HFFc6 (cell line): ENCODE measurements at regions not wholly inside any gene's neighbourhood (a gene's known extent, or its start where the extent isn't known, plus 50 kb on each side); places are given as distances from the start of the nearest gene placed in this dataset.

Experiments used
- DNase-seq: peaks from one replicate; pipeline ENCODE4 v3.0.0-alpha.2; 2018
- H3K27ac Mint-ChIP-seq: 2 replicates; pipeline ENCODE4 v1.8.0; 2020; ENCODE audit warnings: mild to moderate bottlenecking, mixed read lengths
- H3K27me3 Mint-ChIP-seq: 2 replicates; pipeline ENCODE4 v1.8.0; 2021; ENCODE audit warnings: mild to moderate bottlenecking, moderate library complexity, mixed read lengths; ENCODE audit not compliant: insufficient read depth
- H3K36me3 Mint-ChIP-seq: 2 replicates; pipeline ENCODE4 v1.8.0; 2021; ENCODE audit warnings: low read depth, mixed read lengths
- H3K4me1 Mint-ChIP-seq: 2 replicates; pipeline ENCODE4 v1.8.0; 2020; ENCODE audit warnings: low read depth, mixed read lengths
- H3K4me3 Mint-ChIP-seq: 2 replicates; pipeline ENCODE4 v1.8.0; 2020; ENCODE audit warnings: mild to moderate bottlenecking, moderate library complexity, mixed read lengths
- H3K9me3 Mint-ChIP-seq: 2 replicates; pipeline ENCODE4 v1.8.0; 2020; ENCODE audit warnings: mild to moderate bottlenecking, mixed read lengths
- CTCF ChIP-seq: fragments of 200-600 bp; sonication (generic); IDR thresholded peaks from 2 replicates; pipeline ENCODE4 v1.5.0; 2021; ENCODE audit warnings: antibody characterized with exemption, mild to moderate bottlenecking

GRCh38 chr13:34523406-34523805 lies 418.7 kb upstream of the NBEA start:
- no peak for DNase-seq
- Mint-ChIP-seq H3K27ac (no peak overlapping the region), H3K9me3 (no peaks in the 10 kb centered on the region; the same call in 1 of the 2 replicates), H3K27me3 (no peaks in the 10 kb centered on the region), H3K4me1 (no peaks in the 10 kb centered on the region), H3K36me3 (no peaks in the 10 kb centered on the region), H3K4me3 (no peak overlapping the region)
- no peak for TF ChIP-seq CTCF

GRCh38 chr13:34533941-34534340 lies 408.1 kb upstream of the NBEA start:
- Mint-ChIP-seq H3K4me1 (no peaks in the 10 kb centered on the region), H3K27me3 (peaks cover 5% of the 10 kb centered on the region; the same call in 1 of the 2 replicates), H3K9me3 (peaks cover 7% of the 10 kb centered on the region; the same call in 1 of the 2 replicates), H3K4me3 (no peak overlapping the region), H3K36me3 (no peaks in the 10 kb centered on the region), H3K27ac (no peak overlapping the region)
- no peak for DNase-seq
- no peak for TF ChIP-seq CTCF

- H3K36me3 Mint-ChIP-seq = no peaks in the 10 kb centered on the region
- no peak overlapping the region for H3K4me3 Mint-ChIP-seq
Observed at GRCh38 chr13:34542321-34542720, 399.7 kb upstream of the NBEA start.

GRCh38 chr13:34543836-34544235 lies 398.2 kb upstream of the NBEA start:
- Mint-ChIP-seq H3K27me3 (peaks cover 4% of the 10 kb centered on the region; the same call in 1 of the 2 replicates), H3K27ac (no peak overlapping the region), H3K36me3 (no peaks in the 10 kb centered on the region), H3K4me1 (no peaks in the 10 kb centered on the region), H3K4me3 (no peak overlapping the region), H3K9me3 (peaks cover 8% of the 10 kb centered on the region)
- TF ChIP-seq CTCF = no peak
- DNase-seq = no peak

More at GRCh38 chr13:34542321-34542720, 399.7 kb upstream of the NBEA start:
- DNase-seq = no peak
- no peak overlapping the region for H3K27ac Mint-ChIP-seq
- H3K27me3 Mint-ChIP-seq = no peaks in the 10 kb centered on the region; the same call in 1 of the 2 replicates
- H3K9me3 Mint-ChIP-seq = peaks cover 9% of the 10 kb centered on the region
- no peak for TF ChIP-seq CTCF
- H3K4me1 Mint-ChIP-seq = no peaks in the 10 kb centered on the region

- no peak for TF ChIP-seq CTCF
- Mint-ChIP-seq H3K4me3 (no peak overlapping the region), H3K27me3 (peaks cover 4% of the 10 kb centered on the region; the same call in 1 of the 2 replicates)
Observed at GRCh38 chr13:34545461-34545860, 396.6 kb upstream of the NBEA start.

More at GRCh38 chr13:34545461-34545860, 396.6 kb upstream of the NBEA start:
- Mint-ChIP-seq H3K27ac (no peak overlapping the region), H3K36me3 (no peaks in the 10 kb centered on the region), H3K4me1 (no peaks in the 10 kb centered on the region), H3K9me3 (no peaks in the 10 kb centered on the region; the same call in 1 of the 2 replicates)
- DNase-seq = no peak
